ENCODE measurements at regions not wholly inside any gene's neighbourhood (a gene's known extent, or its start where the extent isn't known, plus 50 kb on each side); places are given as distances from the start of the nearest gene placed in this dataset.

- TF ChIP-seq, protein P1, sequence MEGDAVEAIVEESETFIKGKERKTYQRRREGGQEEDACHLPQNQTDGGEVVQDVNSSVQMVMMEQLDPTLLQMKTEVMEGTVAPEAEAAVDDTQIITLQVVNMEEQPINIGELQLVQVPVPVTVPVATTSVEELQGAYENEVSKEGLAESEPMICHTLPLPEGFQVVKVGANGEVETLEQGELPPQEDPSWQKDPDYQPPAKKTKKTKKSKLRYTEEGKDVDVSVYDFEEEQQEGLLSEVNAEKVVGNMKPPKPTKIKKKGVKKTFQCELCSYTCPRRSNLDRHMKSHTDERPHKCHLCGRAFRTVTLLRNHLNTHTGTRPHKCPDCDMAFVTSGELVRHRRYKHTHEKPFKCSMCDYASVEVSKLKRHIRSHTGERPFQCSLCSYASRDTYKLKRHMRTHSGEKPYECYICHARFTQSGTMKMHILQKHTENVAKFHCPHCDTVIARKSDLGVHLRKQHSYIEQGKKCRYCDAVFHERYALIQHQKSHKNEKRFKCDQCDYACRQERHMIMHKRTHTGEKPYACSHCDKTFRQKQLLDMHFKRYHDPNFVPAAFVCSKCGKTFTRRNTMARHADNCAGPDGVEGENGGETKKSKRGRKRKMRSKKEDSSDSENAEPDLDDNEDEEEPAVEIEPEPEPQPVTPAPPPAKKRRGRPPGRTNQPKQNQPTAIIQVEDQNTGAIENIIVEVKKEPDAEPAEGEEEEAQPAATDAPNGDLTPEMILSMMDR (IDR thresholded peaks at IDR 0.05) = no peak
- TF ChIP-seq POLR2A (IDR thresholded peaks at IDR 0.05) = no peak
- TF ChIP-seq POLR2AphosphoS5 (IDR thresholded peaks at IDR 0.05) = no peak
- TF ChIP-seq EP300 (IDR thresholded peaks at IDR 0.05; ENCODE audit: low read depth) = no peak
Observed at GRCh38 chr10:3342771-3343170, 170.2 kb upstream of the PITRM1 start.

Measured in transverse colon (tissue), 4 donors.